ENCODE measurements at regions not wholly inside any gene's neighbourhood (a gene's known extent, or its start where the extent isn't known, plus 50 kb on each side); places are given as distances from the start of the nearest gene placed in this dataset.
"Not testable (repeated sequence)": the region's sequence is repeated elsewhere in the genome, so short reads cannot be mapped to it uniquely, and the experiment has no call there.

- Histone ChIP-seq H3K4me3 (ENCODE audit: low read depth in 1 of 2, low read length in 1 of 2) (no peak overlapping the region), H3K4me1 (ENCODE audit: control insufficient read depth in 1 of 2, insufficient read depth in 1 of 2, low read depth in 1 of 2, low read length in 1 of 2) (no peaks in the 10 kb centered on the region), H3K9me3 (no peaks in the 10 kb centered on the region), H3K36me3 (no peaks in the 10 kb centered on the region), H3K27ac (no peak overlapping the region), H3K27me3 (no peaks in the 10 kb centered on the region)
- no peak for TF ChIP-seq CTCF (IDR thresholded peaks at IDR 0.05)
These were observed 211.9 kb upstream of the KIT start for GRCh38 chr4:54445866-54446265.

- Histone ChIP-seq H3K4me3 (ENCODE audit: low read depth in 1 of 2, low read length in 1 of 2) (no peak overlapping the region), H3K9me3 (no peaks in the 10 kb centered on the region), H3K27me3 (no peaks in the 10 kb centered on the region), H3K36me3 (no peaks in the 10 kb centered on the region), H3K27ac (no peak overlapping the region), H3K4me1 (ENCODE audit: control insufficient read depth in 1 of 2, insufficient read depth in 1 of 2, low read depth in 1 of 2, low read length in 1 of 2) (no peaks in the 10 kb centered on the region)
- TF ChIP-seq CTCF (IDR thresholded peaks at IDR 0.05), result no peak
These were observed 211.2 kb upstream of the KIT start for GRCh38 chr4:54446581-54446980.

DNA sequence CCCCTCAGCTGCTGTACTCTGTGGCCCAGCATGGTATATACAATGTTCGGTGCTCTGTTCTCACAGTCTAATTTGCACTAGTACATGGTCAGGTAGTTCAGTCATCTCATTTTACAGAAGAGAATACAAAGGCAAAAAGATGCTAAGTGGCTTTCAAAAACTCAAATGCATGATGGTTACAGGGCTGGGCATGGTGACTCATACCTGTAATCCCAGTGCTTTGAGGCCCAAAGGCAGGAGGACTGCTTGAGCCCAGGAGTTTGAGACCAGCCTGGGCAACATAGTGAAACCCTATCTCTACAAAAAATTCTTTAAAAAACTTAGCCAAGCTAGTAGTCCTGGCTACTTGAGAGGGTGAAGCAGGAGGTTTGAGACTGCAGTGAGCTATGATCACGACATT is 210.5 kb upstream of the KIT start:
- Histone ChIP-seq H3K4me1 (ENCODE audit: control insufficient read depth in 1 of 2, insufficient read depth in 1 of 2, low read depth in 1 of 2, low read length in 1 of 2) (no peaks in the 10 kb centered on the region), H3K9me3 (no peaks in the 10 kb centered on the region), H3K36me3 (no peaks in the 10 kb centered on the region), H3K4me3 (ENCODE audit: low read depth in 1 of 2, low read length in 1 of 2) (no peak overlapping the region), H3K27ac (no peak overlapping the region), H3K27me3 (no peaks in the 10 kb centered on the region)
- no peak for TF ChIP-seq CTCF (IDR thresholded peaks at IDR 0.05)

DNA sequence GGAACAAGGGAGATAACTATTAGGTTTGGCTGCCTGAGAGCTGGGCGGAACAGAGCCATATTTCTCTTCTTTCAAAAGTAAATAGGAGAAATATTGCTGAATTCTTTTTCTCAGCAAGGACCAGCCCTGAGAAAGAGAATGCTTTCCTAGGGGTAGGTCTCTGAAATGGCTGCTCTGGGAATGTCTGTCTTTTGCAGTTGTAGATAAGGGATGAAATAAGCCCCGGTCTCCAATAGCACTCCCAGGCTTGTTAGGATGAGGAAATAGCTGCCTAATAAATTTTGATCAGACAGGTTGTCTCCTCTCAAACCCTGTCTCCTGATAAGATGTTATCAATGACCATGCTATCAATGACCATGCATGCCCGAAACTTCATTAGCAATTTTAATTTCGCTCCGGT is 207.8 kb upstream of the KIT start:
- TF ChIP-seq CTCF (IDR thresholded peaks at IDR 0.05), result no peak
- H3K27ac ChIP-seq, result no peak overlapping the region

GRCh38 chr4:54466960-54467359 is 190.8 kb upstream of the KIT start:
- H3K4me1 ChIP-seq (ENCODE audit: control insufficient read depth in 1 of 2, insufficient read depth in 1 of 2, low read depth in 1 of 2, low read length in 1 of 2); H3K36me3 ChIP-seq; H3K27ac ChIP-seq; H3K4me3 ChIP-seq (ENCODE audit: low read depth in 1 of 2, low read length in 1 of 2); H3K27me3 ChIP-seq; H3K9me3 ChIP-seq: not testable (repeated sequence)

More for the DNA sequence above, 207.8 kb upstream of the KIT start:
- Histone ChIP-seq H3K9me3 (no peaks in the 10 kb centered on the region), H3K4me1 (ENCODE audit: control insufficient read depth in 1 of 2, insufficient read depth in 1 of 2, low read depth in 1 of 2, low read length in 1 of 2) (no peaks in the 10 kb centered on the region), H3K4me3 (ENCODE audit: low read depth in 1 of 2, low read length in 1 of 2) (no peak overlapping the region), H3K27me3 (no peaks in the 10 kb centered on the region), H3K36me3 (no peaks in the 10 kb centered on the region)

DNA sequence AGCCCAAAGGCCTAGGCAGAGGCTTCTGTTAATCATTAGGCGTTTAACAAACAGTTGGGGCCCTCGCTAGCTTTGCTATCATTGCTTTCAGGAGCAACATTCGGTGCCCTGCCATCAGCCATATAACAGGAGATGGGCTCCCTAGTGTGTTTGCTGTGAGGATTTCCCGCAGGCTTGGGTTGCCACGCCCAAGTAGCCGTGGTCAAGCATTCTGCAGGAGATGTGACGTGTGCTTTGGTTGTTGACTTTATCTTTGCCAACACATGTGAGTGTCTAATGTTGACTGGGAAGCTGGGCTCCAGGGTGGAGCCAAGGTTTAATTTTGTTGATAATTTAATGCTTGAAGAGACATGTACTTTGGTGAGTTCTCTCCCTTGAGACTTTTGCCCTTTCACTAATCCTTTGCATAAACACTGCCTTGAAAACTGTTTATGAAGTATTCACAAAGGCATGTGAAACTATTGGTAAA is 184.6 kb upstream of the KIT start:
- Histone ChIP-seq H3K4me1 (ENCODE audit: control insufficient read depth in 1 of 2, insufficient read depth in 1 of 2, low read depth in 1 of 2, low read length in 1 of 2) (no peaks in the 10 kb centered on the region), H3K27ac (no peak overlapping the region), H3K27me3 (no peaks in the 10 kb centered on the region), H3K9me3 (no peaks in the 10 kb centered on the region), H3K4me3 (ENCODE audit: low read depth in 1 of 2, low read length in 1 of 2) (no peak overlapping the region), H3K36me3 (no peaks in the 10 kb centered on the region)
- no peak for TF ChIP-seq CTCF (IDR thresholded peaks at IDR 0.05)
